Fibroblast of the aortic adventitia (primary cell): ENCODE measurements at regions not wholly inside any gene's neighbourhood (a gene's known extent, or its start where the extent isn't known, plus 50 kb on each side); places are given as distances from the start of the nearest gene placed in this dataset.

Experiments used
- DNase-seq: peaks from one replicate; pipeline ENCODE4 v3.0.0-alpha.2; 2010; ENCODE audit warnings: low read depth
- H3K4me3 ChIP-seq: 2 replicates; pipeline ENCODE4 v1.5.1; 2011; ENCODE audit warnings: low read depth, mild to moderate bottlenecking, control low read depth, low read length, moderate library complexity
- CTCF ChIP-seq: IDR thresholded peaks from 2 replicates; pipeline ENCODE4 v1.5.1; 2011; ENCODE audit warnings: mild to moderate bottlenecking, low read length, control low read depth, inconsistent platforms; ENCODE audit not compliant: insufficient read depth

GRCh38 chrX:42536286-42536685, 241.7 kb downstream of the PPP1R2C start:
- no peak for TF ChIP-seq CTCF
- H3K4me3 ChIP-seq = no peak overlapping the region
- no peak for DNase-seq

GRCh38 chrX:42535233-42535632, 242.7 kb downstream of the PPP1R2C start:
- H3K4me3 ChIP-seq = no peak overlapping the region
- no peak for DNase-seq
- TF ChIP-seq CTCF = no peak

GRCh38 chrX:42533761-42534160, 244.2 kb downstream of the PPP1R2C start:
- no peak overlapping the region for H3K4me3 ChIP-seq
- no peak for TF ChIP-seq CTCF
- DNase-seq = no peak

- TF ChIP-seq CTCF = no peak
- no peak for DNase-seq
- no peak overlapping the region for H3K4me3 ChIP-seq
Measured at GRCh38 chrX:42531441-42531840, 246.5 kb downstream of the PPP1R2C start.

GRCh38 chrX:42530027-42530426, 247.9 kb downstream of the PPP1R2C start:
- DNase-seq = peak; percentile 49
- TF ChIP-seq CTCF = no peak
- H3K4me3 ChIP-seq = no peak overlapping the region

- peak; percentile 12 for DNase-seq
- no peak overlapping the region for H3K4me3 ChIP-seq
- no peak for TF ChIP-seq CTCF
Measured at GRCh38 chrX:42524379-42524778, 253.6 kb downstream of the PPP1R2C start.

GRCh38 chrX:42519666-42520231, 258.2 kb downstream of the PPP1R2C start:
- peak; percentile 15 for TF ChIP-seq CTCF
- peak; percentile 67 for DNase-seq
- H3K4me3 ChIP-seq = no peak overlapping the region
